GM23248 (cell line): ENCODE measurements at regions not wholly inside any gene's neighbourhood (a gene's known extent, or its start where the extent isn't known, plus 50 kb on each side); places are given as distances from the start of the nearest gene placed in this dataset.

Source experiments
- EZH2 ChIP-seq: fragments of 200-600 bp; sonication (generic); IDR thresholded peaks from 2 replicates; pipeline ENCODE4 v1.6.1; 2018; ENCODE audit warnings: antibody characterized with exemption, mild to moderate bottlenecking; ENCODE audit not compliant: insufficient read depth, poor library complexity, severe bottlenecking
- EZH2phosphoT487 ChIP-seq: fragments of 200-600 bp; sonication (generic); IDR thresholded peaks from 2 replicates; pipeline ENCODE4 v1.6.1; 2018; ENCODE audit warnings: antibody characterized with exemption, moderate library complexity, mild to moderate bottlenecking, low read depth; ENCODE audit not compliant: insufficient read depth

GRCh38 chr13:107271227-107271626 lies 703.3 kb upstream of the ARGLU1 start:
- no peak for TF ChIP-seq EZH2phosphoT487
- TF ChIP-seq EZH2 = no peak
